HG03108 (cell line): ENCODE measurements at regions not wholly inside any gene's neighbourhood (a gene's known extent, or its start where the extent isn't known, plus 50 kb on each side); places are given as distances from the start of the nearest gene placed in this dataset.
"Not testable (repeated sequence)": the region's sequence is repeated elsewhere in the genome, so short reads cannot be mapped to it uniquely, and the experiment has no call there.

ENCODE experiments used
- ATAC-seq: cut with Tn5 transposase; IDR thresholded peaks from one replicate; pipeline ENCODE4 v1.9.1; 2021; ENCODE audit warnings: moderate library complexity; ENCODE audit not compliant: unreplicated experiment

GRCh38 chr3:23701716-23702597, 103.8 kb upstream of the UBE2E1 start:
- no peak for ATAC-seq

- ATAC-seq = no peak
Observed at GRCh38 chr3:23704298-23704697, 101.5 kb upstream of the UBE2E1 start.

- ATAC-seq = no peak
Observed at GRCh38 chr3:23706111-23706510, 99.6 kb upstream of the UBE2E1 start.

- ATAC-seq = no peak
Observed at GRCh38 chr3:23709987-23710386, 95.8 kb upstream of the UBE2E1 start.

DNA sequence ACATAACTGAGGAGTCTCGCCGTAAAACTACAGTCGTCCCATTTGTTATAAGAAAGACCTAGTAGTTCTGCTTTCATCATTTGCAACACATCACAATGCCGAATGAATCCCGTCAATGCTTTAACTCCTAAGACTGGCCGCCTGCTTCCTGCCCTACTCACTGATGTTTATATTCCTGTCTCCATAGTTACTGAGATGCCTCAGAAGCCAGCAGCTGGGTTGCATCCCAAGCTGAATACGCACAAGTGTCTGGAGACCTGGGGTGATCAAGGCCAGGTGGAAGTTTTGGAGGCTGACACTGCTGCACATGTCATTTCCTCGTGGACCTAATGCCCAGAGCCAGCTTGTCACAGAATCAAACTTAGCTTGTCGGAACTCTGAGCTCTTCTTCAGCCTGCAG, 95.2 kb upstream of the UBE2E1 start:
- ATAC-seq = no peak

- peak; percentile 84 for ATAC-seq
Observed at GRCh38 chr3:23711916-23712494, 93.8 kb upstream of the UBE2E1 start.

GRCh38 chr3:23712656-23713559, 92.8 kb upstream of the UBE2E1 start:
- ATAC-seq = no peak

- ATAC-seq = no peak
Observed at GRCh38 chr3:23713641-23714040, 92.1 kb upstream of the UBE2E1 start.

GRCh38 chr3:23720059-23720458, 85.7 kb upstream of the UBE2E1 start:
- ATAC-seq = no peak

DNA sequence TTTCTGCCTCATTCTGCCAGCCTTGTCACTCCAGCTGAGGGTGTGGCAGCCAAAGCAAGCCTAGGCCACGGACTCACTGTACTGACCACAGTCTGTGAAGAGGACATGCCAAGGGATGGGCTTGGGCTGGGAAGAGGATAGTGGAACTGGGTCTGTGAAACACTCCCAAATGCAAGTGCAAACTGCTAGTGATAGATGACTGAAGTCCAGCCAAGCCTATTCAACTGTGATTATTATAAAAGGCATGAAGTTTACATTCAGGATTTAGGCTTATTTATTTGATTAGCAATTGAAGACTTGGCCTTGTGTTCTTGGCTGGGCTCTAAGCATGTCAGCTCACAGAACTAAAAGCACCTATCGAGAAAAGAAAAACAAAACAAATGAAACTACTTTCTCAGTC, 84.9 kb upstream of the UBE2E1 start:
- no peak for ATAC-seq

GRCh38 chr3:23723141-23723540, 82.6 kb upstream of the UBE2E1 start:
- no peak for ATAC-seq

DNA sequence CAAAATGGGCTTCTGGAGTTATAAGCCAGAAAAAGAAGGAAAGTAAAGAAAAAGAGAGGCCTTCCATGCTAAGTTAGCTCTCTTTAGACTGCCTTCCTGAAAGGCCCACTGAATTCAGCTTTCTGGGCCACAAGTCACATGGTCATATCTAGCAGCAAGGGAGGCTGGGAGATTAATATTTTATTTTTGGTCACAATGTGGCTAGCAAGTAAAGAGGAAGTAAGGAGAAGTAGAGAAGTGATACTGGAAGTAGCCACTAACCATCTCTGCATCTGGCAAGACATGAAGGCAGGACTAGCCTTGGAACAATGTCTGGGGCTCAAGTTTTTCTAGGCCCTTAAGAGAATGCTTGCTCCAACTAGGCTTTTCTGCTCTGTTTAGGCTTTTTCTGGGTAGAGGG, 81.8 kb upstream of the UBE2E1 start:
- no peak for ATAC-seq

- peak; percentile 72 for ATAC-seq
Observed at GRCh38 chr3:23726811-23727548, 78.8 kb upstream of the UBE2E1 start.

DNA sequence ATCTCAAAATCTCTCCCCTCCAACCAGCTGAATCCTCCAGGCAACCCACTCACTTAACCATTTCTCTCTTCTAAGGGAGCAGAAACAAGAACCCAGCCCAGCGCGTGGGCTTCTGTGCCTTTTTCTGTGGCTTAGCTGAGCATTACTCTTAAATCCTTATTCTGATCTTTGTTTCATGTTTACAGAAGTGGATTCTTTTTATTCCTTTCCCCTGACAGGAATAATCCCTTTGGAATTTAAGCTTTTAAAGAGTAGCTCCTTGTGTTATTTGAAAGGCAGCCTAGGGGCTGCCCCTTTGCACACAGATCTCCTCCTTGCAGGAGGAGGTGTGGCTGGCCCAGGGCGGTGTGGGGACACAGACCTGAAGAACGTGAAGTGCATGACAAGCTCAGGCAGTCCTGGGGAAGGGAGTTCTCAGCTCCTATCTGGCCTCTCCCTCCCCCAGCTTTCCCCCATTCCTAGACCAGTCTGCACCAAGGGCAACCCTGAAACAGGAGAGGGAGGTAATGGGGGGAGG, 77.1 kb upstream of the UBE2E1 start:
- no peak for ATAC-seq

GRCh38 chr3:23729362-23729761, 76.4 kb upstream of the UBE2E1 start:
- ATAC-seq = not testable (repeated sequence)

- ATAC-seq = no peak
Observed at GRCh38 chr3:23734481-23734880, 71.3 kb upstream of the UBE2E1 start.

DNA sequence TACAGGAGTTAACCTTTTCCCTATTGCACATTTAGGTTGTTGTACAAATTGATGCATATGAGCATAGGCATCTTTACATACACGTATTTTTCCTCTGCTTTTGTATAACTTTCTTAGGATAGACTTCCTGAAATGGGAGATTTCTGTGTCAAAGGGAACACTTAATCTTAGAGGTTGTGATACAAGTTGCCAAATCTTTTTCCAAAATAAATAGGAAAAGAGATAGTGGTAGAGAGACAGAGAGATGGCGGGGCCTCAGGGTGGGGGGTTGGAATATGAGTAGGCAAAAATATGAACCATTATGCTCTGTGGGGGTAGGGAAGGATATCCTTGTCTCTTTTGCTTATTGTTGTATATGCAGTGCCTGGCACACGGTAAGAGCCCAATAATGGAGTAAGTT, 70.7 kb upstream of the UBE2E1 start:
- no peak for ATAC-seq

DNA sequence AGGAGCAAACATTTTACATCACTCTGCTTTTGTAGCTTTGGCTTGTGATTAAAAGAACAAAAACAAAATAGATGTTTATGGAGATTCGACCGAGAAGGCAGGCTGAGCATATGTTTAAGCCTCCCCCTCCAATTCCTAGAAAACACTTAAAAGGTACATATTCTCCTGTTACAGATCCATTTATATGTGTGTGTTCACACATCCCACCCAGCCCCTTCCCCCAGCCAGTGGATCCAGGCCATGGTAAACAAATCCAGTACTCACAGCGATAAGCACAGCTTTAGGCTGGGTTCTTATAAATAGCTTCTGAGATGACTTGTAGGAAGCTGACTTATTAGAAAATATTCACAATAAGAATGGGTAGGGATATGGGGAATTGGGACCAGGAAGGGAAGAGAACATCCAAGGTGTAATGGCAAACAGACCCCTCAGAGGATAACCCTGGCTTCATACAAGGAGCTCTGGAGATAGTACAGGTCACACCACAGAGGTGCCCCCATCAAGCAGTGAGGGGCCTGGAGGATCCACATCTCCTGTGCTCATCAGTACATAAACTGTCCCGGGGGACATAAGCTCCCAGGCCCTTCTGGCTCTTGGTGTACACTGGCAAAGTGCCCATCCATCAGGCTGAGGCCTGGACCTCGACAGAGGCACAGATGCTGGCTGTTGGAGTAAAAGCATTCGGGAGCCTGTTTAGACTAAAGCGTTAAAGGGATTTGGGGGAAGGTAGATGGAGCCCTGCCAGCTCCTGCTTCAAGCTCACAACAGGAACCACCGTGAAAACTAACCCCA, 70.0 kb upstream of the UBE2E1 start:
- ATAC-seq = no peak

GRCh38 chr3:23738944-23739343, 66.8 kb upstream of the UBE2E1 start:
- no peak for ATAC-seq

DNA sequence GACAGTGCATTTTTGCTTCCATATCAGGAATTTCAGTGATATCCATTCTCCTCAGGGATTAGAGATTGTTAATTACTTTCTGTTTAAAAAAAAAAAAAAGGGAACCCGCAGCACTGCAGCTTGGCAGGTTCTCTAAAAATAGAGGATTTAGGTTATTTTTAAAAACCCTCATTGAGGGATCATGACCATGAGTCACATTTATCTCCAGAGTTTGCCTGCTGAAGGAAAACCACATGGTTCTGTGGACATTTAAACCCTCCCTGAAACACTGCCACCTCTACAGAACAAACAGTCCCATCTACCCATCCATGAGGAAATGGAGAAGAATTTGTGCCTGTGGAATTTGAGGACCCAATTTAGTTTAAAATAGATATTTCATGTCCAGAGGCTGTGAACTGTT, 66.2 kb upstream of the UBE2E1 start:
- no peak for ATAC-seq
